Breast epithelium (tissue), 4 donors: ENCODE measurements at regions not wholly inside any gene's neighbourhood (a gene's known extent, or its start where the extent isn't known, plus 50 kb on each side); places are given as distances from the start of the nearest gene placed in this dataset.
A peak's percentile ranks its signal among the peaks of the same experiment; 100 is the strongest.
"Not testable (repeated sequence)": the region's sequence is repeated elsewhere in the genome, so short reads cannot be mapped to it uniquely, and the experiment has no call there.

Source experiments
- DNase-seq, 2 donors: peaks; one replicate each; pipeline ENCODE4 v3.0.0-alpha.2; 2019; ENCODE audit warnings: low spot score in 2 of 2
- H3K27ac ChIP-seq, 2 donors: fragments of 200-600 bp; sonication (generic) in 1 of 2; one replicate each; pipeline ENCODE4 v1.5.1; 2016 to 2019; ENCODE audit warnings: mild to moderate bottlenecking in 1 of 2
- H3K27me3 ChIP-seq, 2 donors: fragments of 200-600 bp; sonication (generic) in 1 of 2; one replicate each; pipeline versions ENCODE4 v1.5.1 to v1.6.0; 2017 to 2019; ENCODE audit warnings: control low read depth in 1 of 2, mild to moderate bottlenecking in 1 of 2
- H3K36me3 ChIP-seq: fragments of 200-600 bp; one replicate; pipeline ENCODE4 v1.5.1; 2019
- H3K4me1 ChIP-seq, 2 donors: fragments of 200-600 bp; sonication (generic); one replicate each; pipeline ENCODE4 v1.5.1; 2016 to 2019; ENCODE audit warnings: control low read depth in 1 of 2
- H3K4me3 ChIP-seq, 3 donors: fragments of 200-600 bp; sonication (generic); 1 replicate in 2 of 3; 2 replicates in 1 of 3; pipeline ENCODE4 v1.5.1; 2016 to 2019; ENCODE audit warnings: mild to moderate bottlenecking in 3 of 3, moderate library complexity in 2 of 3
- H3K9me3 ChIP-seq, 2 donors: fragments of 200-600 bp; sonication (generic) in 1 of 2; one replicate each; pipeline ENCODE4 v1.5.1; 2016 to 2019; ENCODE audit warnings: control low read depth in 1 of 2
- POLR2A ChIP-seq: fragments of 450-650 bp; IDR thresholded peaks from one replicate; pipeline ENCODE4 v1.6.1; 2016; ENCODE audit warnings: antibody characterized with exemption, mild to moderate bottlenecking, moderate library complexity
- POLR2AphosphoS5 ChIP-seq, 3 donors: sonication (generic); formaldehyde crosslinking; IDR thresholded peaks; one replicate each; pipeline ENCODE4 v1.6.1; 2017; ENCODE audit warnings: antibody characterized with exemption in 3 of 3
- intact Hi-C: fragments of 100-400 bp; cut with DNase I; formaldehyde crosslinking; loops from one replicate; pipeline ENCODE4 v1.15.1; 2023; ENCODE audit warnings: low total_unique reads
- TF ChIP-seq, protein P1 (sequence below), 3 donors: fragments of 450-650 bp; IDR thresholded peaks; one replicate each; pipeline ENCODE4 v1.5.1; 2016 to 2017; ENCODE audit warnings: antibody characterized with exemption in 3 of 3, mild to moderate bottlenecking in 3 of 3, moderate library complexity in 3 of 3

DNA sequence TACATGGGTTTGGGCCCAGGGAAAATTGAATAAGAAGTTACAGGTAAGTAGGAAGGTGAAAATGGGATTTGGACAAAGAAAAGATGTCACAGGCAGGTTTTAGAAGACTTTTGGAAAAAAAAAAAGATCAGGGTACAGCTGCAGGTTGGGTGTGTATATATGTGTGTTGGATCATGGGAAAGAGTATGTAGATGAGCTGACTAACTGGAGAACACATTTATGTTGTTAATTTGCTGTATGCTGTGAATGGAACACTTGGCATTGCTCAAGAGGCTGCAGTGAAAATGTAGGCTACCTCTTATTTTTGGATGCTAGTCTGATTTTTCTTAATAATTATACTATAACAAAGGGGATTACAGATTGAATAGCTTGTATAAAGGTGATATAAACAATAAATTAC, 577.7 kb upstream of the USP24 start:
- H3K36me3 ChIP-seq: no peaks in the 10 kb centered on the region
- no peaks in the 10 kb centered on the region for H3K9me3 ChIP-seq
- no peak overlapping the region for H3K4me3 ChIP-seq
- intact Hi-C loops: no loop called here
- H3K27ac ChIP-seq: no peak overlapping the region
- H3K27me3 ChIP-seq: no peaks in the 10 kb centered on the region
- no peaks in the 10 kb centered on the region for H3K4me1 ChIP-seq
- DNase-seq: no peak
- TF ChIP-seq POLR2AphosphoS5 (IDR thresholded peaks at IDR 0.05): no peak
- TF ChIP-seq, protein P1, sequence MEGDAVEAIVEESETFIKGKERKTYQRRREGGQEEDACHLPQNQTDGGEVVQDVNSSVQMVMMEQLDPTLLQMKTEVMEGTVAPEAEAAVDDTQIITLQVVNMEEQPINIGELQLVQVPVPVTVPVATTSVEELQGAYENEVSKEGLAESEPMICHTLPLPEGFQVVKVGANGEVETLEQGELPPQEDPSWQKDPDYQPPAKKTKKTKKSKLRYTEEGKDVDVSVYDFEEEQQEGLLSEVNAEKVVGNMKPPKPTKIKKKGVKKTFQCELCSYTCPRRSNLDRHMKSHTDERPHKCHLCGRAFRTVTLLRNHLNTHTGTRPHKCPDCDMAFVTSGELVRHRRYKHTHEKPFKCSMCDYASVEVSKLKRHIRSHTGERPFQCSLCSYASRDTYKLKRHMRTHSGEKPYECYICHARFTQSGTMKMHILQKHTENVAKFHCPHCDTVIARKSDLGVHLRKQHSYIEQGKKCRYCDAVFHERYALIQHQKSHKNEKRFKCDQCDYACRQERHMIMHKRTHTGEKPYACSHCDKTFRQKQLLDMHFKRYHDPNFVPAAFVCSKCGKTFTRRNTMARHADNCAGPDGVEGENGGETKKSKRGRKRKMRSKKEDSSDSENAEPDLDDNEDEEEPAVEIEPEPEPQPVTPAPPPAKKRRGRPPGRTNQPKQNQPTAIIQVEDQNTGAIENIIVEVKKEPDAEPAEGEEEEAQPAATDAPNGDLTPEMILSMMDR (IDR thresholded peaks at IDR 0.05): no peak
- no peak for TF ChIP-seq POLR2A

- TF ChIP-seq POLR2A (no peak), POLR2AphosphoS5 (IDR thresholded peaks at IDR 0.05) (no peak)
- TF ChIP-seq, protein P1 (IDR thresholded peaks at IDR 0.05): no peak
- Histone ChIP-seq H3K36me3 (no peaks in the 10 kb centered on the region), H3K9me3 (no peaks in the 10 kb centered on the region), H3K4me1 (no peaks in the 10 kb centered on the region), H3K27me3 (no peaks in the 10 kb centered on the region), H3K27ac (no peak overlapping the region), H3K4me3 (no peak overlapping the region)
- intact Hi-C loops: no loop called here
- DNase-seq: no peak
Observed at GRCh38 chr1:55789466-55789865, 574.3 kb upstream of the USP24 start.

- Histone ChIP-seq H3K9me3 (no peaks in the 10 kb centered on the region), H3K36me3 (no peaks in the 10 kb centered on the region), H3K27me3 (no peaks in the 10 kb centered on the region), H3K27ac (no peak overlapping the region), H3K4me1 (no peaks in the 10 kb centered on the region), H3K4me3 (no peak overlapping the region)
- intact Hi-C loops: no loop called here
- DNase-seq: no peak
- TF ChIP-seq POLR2A: no peak
- TF ChIP-seq, protein P1 (IDR thresholded peaks at IDR 0.05): no peak
- no peak for TF ChIP-seq POLR2AphosphoS5 (IDR thresholded peaks at IDR 0.05)
Observed at GRCh38 chr1:55786396-55786795, 571.2 kb upstream of the USP24 start.

- TF ChIP-seq POLR2AphosphoS5 (IDR thresholded peaks at IDR 0.05): peak in 2 of 3 donors; percentile 20 to 71
- H3K9me3 ChIP-seq, H3K4me3 ChIP-seq, intact Hi-C loops, H3K36me3 ChIP-seq, H3K27me3 ChIP-seq, H3K4me1 ChIP-seq: not testable (repeated sequence)
- peak overlapping the region; percentile 26 to 59 for H3K27ac ChIP-seq
- DNase-seq: peak in 1 of 2 donors; percentile 63
Observed at GRCh38 chr1:55784941-55785450, 569.8 kb upstream of the USP24 start.

- no peaks in the 10 kb centered on the region for H3K9me3 ChIP-seq
- no peak overlapping the region for H3K27ac ChIP-seq
- no peak overlapping the region for H3K4me3 ChIP-seq
- H3K4me1 ChIP-seq: no peaks in the 10 kb centered on the region
- no peaks in the 10 kb centered on the region for H3K27me3 ChIP-seq
- peak in 1 of 2 donors; percentile 26 for DNase-seq
- no peaks in the 10 kb centered on the region for H3K36me3 ChIP-seq
- no peak for TF ChIP-seq POLR2AphosphoS5 (IDR thresholded peaks at IDR 0.05)
- TF ChIP-seq POLR2A: no peak
- TF ChIP-seq, protein P1 (IDR thresholded peaks at IDR 0.05): no peak
- intact Hi-C loops: no loop called here
Observed at GRCh38 chr1:55781944-55782482, 566.8 kb upstream of the USP24 start.
